Choroid plexus epithelial cell (primary cell): ENCODE measurements at regions not wholly inside any gene's neighbourhood (a gene's known extent, or its start where the extent isn't known, plus 50 kb on each side); places are given as distances from the start of the nearest gene placed in this dataset.
A peak's percentile ranks its signal among the peaks of the same experiment; 100 is the strongest.
"Not testable (repeated sequence)": the region's sequence is repeated elsewhere in the genome, so short reads cannot be mapped to it uniquely, and the experiment has no call there.

ENCODE experiments used
- DNase-seq: peaks from one replicate; pipeline ENCODE4 v3.0.0-alpha.2; 2010; ENCODE audit warnings: low read depth
- H3K4me3 ChIP-seq: 2 replicates; pipeline ENCODE4 v1.5.1; 2011; ENCODE audit warnings: low read depth, mild to moderate bottlenecking, control low read depth, low read length, moderate library complexity
- CTCF ChIP-seq: conservative IDR thresholded peaks from 2 replicates; pipeline ENCODE4 v1.5.1; 2011; ENCODE audit warnings: low read depth, mild to moderate bottlenecking, control low read depth, inconsistent platforms, low read length, moderate library complexity

GRCh38 chr2:109677835-109678580, 63.8 kb downstream of the SOWAHC start:
- no peak for TF ChIP-seq CTCF
- H3K4me3 ChIP-seq: no peak overlapping the region
- no peak for DNase-seq

GRCh38 chr2:109678724-109679201, 64.6 kb downstream of the SOWAHC start:
- not testable (repeated sequence) for DNase-seq, H3K4me3 ChIP-seq

GRCh38 chr2:109679225-109679624, 65.1 kb downstream of the SOWAHC start:
- no peak for TF ChIP-seq CTCF
- no peak overlapping the region for H3K4me3 ChIP-seq
- no peak for DNase-seq

- no peak for TF ChIP-seq CTCF
- H3K4me3 ChIP-seq: no peak overlapping the region
- DNase-seq: no peak
Measured at GRCh38 chr2:109679626-109680025, 65.5 kb downstream of the SOWAHC start.

- no peak for TF ChIP-seq CTCF
- no peak overlapping the region for H3K4me3 ChIP-seq
- peak; percentile 52 for DNase-seq
Measured at GRCh38 chr2:109680523-109681297, 66.5 kb downstream of the SOWAHC start.

- no peak for TF ChIP-seq CTCF
- H3K4me3 ChIP-seq: no peak overlapping the region
- no peak for DNase-seq
Measured at GRCh38 chr2:109681633-109682380, 67.6 kb downstream of the SOWAHC start.

- DNase-seq: no peak
- H3K4me3 ChIP-seq: no peak overlapping the region
- no peak for TF ChIP-seq CTCF
Measured at GRCh38 chr2:109683452-109683851, 69.3 kb downstream of the SOWAHC start.
